Activated T-cell treated with anti-CD3 and anti-CD28 coated beads, Interleukin-2, amount 50 U/mL, for 72 hours (primary cell): ENCODE measurements at regions not wholly inside any gene's neighbourhood (a gene's known extent, or its start where the extent isn't known, plus 50 kb on each side); places are given as distances from the start of the nearest gene placed in this dataset.

ENCODE experiments used
- ATAC-seq, 2 donors: fragments of 150-1000 bp; cut with Tn5 transposase; replicated peaks in 1 of 2; 2 replicates each; pipeline ENCODE4 v1.10.0; 2021; ENCODE audit warnings: moderate library complexity in 2 of 2, mild to moderate bottlenecking in 1 of 2
- DNase-seq, 2 donors: peaks; one replicate each; pipeline ENCODE4 v3.0.0; 2021 to 2022; ENCODE audit warnings: mixed read lengths in 1 of 2
- H3K27ac Mint-ChIP-seq: one replicate; pipeline ENCODE4 v1.8.0; 2022; ENCODE audit warnings: mild to moderate bottlenecking, moderate library complexity, mixed read lengths
- H3K27me3 Mint-ChIP-seq: one replicate; pipeline ENCODE4 v1.8.0; 2022; ENCODE audit warnings: low read depth, mixed read lengths
- H3K36me3 Mint-ChIP-seq, 2 donors: one replicate each; pipeline ENCODE4 v1.8.0; 2022; ENCODE audit warnings: mixed read lengths in 2 of 2, mild to moderate bottlenecking in 1 of 2; ENCODE audit not compliant: insufficient read depth in 2 of 2
- H3K4me1 Mint-ChIP-seq: one replicate; pipeline ENCODE4 v1.8.0; 2022; ENCODE audit warnings: low read depth, mixed read lengths
- H3K4me3 Mint-ChIP-seq, 2 donors: one replicate each; pipeline ENCODE4 v1.8.0; 2022; ENCODE audit warnings: mild to moderate bottlenecking in 2 of 2, mixed read lengths in 2 of 2, moderate library complexity in 2 of 2
- H3K9me3 Mint-ChIP-seq, 2 donors: one replicate each; pipeline ENCODE4 v1.8.0; 2022; ENCODE audit warnings: mixed read lengths in 2 of 2

DNA sequence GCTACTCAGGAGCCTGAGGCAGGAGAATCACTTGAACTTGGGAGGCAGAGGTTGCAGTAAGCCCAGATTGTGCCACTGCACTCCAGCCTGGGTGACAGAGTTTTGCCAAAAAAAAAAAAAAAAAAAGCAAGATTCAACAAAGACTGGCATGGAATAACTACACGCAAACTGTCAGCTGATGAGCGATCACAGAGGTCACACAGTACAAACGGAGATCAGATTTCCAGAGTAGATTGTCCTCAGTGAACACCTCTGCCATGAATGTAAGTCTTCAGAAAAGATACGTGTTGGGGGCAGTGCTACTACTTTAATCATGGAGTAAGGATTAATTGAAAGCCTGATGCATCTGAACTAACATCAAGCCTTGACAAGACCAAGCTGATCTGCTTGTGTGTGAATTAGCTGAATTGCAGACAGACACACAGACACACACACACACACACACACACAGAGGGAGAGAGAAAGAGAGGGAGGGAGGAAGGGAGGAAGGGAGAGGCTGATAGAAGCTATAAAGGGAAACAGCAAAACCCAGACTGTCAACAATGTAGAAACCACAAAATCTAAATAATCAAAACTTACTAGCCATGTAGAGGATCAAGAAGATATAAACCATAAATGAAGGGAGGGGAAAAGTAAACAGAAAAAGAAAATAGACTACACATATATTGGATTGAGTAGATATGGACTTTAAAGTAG, 222.9 kb upstream of the ZNF462 start:
- ATAC-seq (no peak), DNase-seq (no peak)
- H3K4me3 Mint-ChIP-seq, result no peak overlapping the region

DNA sequence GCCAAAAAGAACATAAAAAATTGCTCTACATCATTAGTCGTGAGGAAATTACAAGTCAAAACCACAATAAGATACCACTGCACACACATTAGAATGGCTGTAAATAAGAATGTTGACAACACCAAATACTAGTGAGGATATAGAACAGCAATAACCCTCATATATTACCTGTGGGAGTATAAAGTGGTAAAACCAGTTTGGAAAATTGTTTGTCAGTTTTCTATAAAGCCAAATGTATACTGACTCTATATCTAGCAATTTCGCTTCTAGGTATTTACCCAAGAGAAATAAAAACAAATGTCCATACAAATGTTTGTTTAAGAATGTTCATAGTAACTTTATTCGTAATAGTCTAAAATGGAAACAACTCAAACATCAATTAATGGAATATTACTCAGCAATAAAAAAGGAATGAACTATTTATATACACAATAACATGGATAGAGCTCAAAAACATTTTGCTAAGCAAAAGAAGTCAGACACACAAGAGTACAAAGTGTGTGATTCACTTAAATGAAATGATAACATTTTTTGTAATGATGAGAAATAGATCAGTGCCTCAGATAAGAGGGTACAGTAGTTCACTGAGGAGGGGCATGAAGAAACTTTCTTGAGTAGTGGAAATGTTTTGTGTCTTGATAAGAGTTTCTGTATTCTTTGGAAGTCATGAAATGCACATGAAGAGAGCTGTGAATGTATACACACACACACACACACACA, 219.6 kb upstream of the ZNF462 start:
- ATAC-seq, result no peak
- Mint-ChIP-seq H3K27me3 (no peaks in the 10 kb centered on the region), H3K27ac (no peak overlapping the region), H3K4me1 (no peaks in the 10 kb centered on the region), H3K9me3 (peaks cover 4 to 18% of the 10 kb centered on the region in 2 donors), H3K4me3 (no peak overlapping the region), H3K36me3 (no peaks in the 10 kb centered on the region)
- no peak for DNase-seq

More for the DNA sequence above, 222.9 kb upstream of the ZNF462 start:
- Mint-ChIP-seq H3K36me3 (no peaks in the 10 kb centered on the region), H3K9me3 (peaks cover 4 to 12% of the 10 kb centered on the region in 2 donors), H3K4me1 (no peaks in the 10 kb centered on the region), H3K27ac (no peak overlapping the region), H3K27me3 (no peaks in the 10 kb centered on the region)

DNA sequence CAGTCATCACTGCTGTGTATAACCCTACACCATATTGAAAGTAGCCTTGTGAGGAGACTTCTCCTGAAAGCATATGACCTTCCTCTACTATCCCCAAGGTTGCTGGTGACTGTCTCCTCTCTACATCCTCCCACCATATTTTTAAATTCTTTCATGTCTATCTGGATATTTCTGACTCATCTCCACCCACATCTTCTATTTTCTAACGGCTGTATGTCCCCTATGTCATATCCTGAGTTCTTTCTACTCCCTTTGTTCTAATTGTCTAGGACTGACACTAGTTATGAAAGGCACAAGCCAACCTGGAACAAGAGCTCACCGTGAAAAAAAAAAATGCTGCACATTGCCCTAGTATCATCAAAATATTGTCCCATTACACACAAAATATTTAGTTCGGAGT, 218.3 kb upstream of the ZNF462 start:
- H3K27me3 Mint-ChIP-seq, result no peaks in the 10 kb centered on the region
- H3K4me3 Mint-ChIP-seq, result no peak overlapping the region
- no peak for ATAC-seq

DNA sequence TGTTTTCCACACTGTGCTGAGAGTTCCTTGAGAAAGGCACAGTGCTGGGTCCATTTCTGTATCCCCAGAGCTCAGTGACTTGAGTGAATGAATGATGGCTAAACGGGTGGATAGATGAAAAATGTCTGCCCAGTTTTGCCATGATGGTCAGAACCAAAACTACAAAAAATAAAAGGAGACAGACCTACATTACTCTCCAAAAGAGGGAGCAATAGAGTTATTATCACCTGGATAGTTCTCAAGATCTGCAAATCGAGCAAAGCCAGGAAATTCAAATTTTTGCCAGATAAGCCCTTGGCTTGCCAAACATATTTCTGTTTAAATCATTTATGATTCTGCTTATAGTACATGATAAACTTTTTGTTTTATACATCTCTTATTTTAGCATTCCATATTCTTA, 214.2 kb upstream of the ZNF462 start:
- Mint-ChIP-seq H3K9me3 (peaks cover 8 to 17% of the 10 kb centered on the region in 2 donors), H3K4me1 (no peaks in the 10 kb centered on the region), H3K4me3 (no peak overlapping the region), H3K27me3 (no peaks in the 10 kb centered on the region), H3K27ac (no peak overlapping the region), H3K36me3 (no peaks in the 10 kb centered on the region)
- DNase-seq, result no peak
- ATAC-seq, result no peak

More for the DNA sequence above, 218.3 kb upstream of the ZNF462 start:
- no peaks in the 10 kb centered on the region for H3K36me3 Mint-ChIP-seq
- H3K9me3 Mint-ChIP-seq, result peaks cover 4 to 18% of the 10 kb centered on the region in 2 donors
- no peak overlapping the region for H3K27ac Mint-ChIP-seq
- DNase-seq, result no peak
- H3K4me1 Mint-ChIP-seq, result no peaks in the 10 kb centered on the region

DNA sequence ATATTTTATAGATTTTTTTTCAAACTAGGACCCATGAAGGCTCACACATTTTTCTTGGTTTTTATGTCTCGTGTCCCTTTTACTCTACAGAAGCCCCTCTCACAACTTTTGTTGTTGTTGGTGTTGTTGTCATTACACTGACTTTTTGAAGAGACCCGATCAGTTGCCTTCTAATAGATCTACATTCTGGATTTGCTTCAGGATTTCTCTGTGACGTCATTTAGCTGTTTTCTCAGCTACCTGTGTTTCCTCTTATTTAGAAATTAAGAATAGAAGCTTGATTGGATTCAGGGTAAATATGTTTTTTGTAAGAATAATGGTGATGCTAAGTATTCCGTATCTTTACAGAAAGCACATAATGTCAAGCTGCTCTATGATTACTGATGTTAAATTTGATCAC, 213.3 kb upstream of the ZNF462 start:
- H3K4me1 Mint-ChIP-seq, result no peaks in the 10 kb centered on the region
- H3K9me3 Mint-ChIP-seq, result peaks cover 13 to 18% of the 10 kb centered on the region in 2 donors
- ATAC-seq (no peak), DNase-seq (no peak)
- H3K4me3 Mint-ChIP-seq, result no peak overlapping the region
- H3K27me3 Mint-ChIP-seq, result no peaks in the 10 kb centered on the region
- no peaks in the 10 kb centered on the region for H3K36me3 Mint-ChIP-seq
- no peak overlapping the region for H3K27ac Mint-ChIP-seq

DNA sequence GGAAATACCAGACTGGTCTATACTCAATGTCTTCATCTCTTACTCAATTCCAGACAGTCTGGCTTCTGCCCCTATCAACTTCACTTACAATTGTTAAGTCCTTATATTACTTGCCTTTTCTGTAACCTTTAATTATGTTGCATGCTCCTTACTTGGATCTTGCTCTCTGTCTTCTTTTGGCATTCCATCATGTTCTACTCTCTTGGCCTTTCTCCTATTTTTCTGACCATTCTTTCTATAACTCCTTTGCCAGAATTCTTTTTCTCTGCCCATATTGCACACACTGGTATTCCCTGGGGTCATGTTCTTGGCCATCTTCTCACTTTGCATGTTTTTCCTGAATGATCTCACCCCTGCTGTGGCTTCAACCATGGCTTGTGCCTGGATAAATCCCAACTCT, 209.8 kb upstream of the ZNF462 start:
- DNase-seq (no peak), ATAC-seq (no peak)
- H3K36me3 Mint-ChIP-seq, result no peaks in the 10 kb centered on the region
- no peak overlapping the region for H3K4me3 Mint-ChIP-seq
- H3K9me3 Mint-ChIP-seq, result peaks cover 10 to 11% of the 10 kb centered on the region in 2 donors
- H3K27ac Mint-ChIP-seq, result no peak overlapping the region
- H3K4me1 Mint-ChIP-seq, result no peaks in the 10 kb centered on the region
- H3K27me3 Mint-ChIP-seq, result no peaks in the 10 kb centered on the region

DNA sequence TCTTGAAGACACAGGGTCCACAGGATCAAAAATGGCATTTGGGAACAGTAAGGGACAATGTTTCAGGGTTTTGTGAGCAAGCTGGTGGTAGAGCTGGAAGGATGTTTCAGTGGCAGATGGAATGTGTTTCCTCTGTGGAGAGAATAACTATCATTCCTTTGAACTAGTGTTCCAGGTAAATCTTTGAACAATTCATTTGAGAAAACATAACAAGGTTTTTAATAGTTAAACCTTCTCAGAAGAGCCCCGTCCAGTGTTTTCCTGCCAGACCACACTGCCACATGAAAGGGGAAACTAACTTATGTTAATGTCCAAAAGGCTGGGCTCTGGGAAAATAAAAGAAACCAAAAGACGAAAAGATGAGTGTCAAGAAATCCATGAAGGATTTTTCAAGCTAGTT, 207.0 kb upstream of the ZNF462 start:
- Mint-ChIP-seq H3K4me1 (no peaks in the 10 kb centered on the region), H3K27ac (no peak overlapping the region), H3K36me3 (no peaks in the 10 kb centered on the region), H3K9me3 (peaks cover 12 to 17% of the 10 kb centered on the region in 2 donors), H3K4me3 (no peak overlapping the region), H3K27me3 (no peaks in the 10 kb centered on the region)
- ATAC-seq (no peak), DNase-seq (no peak)

DNA sequence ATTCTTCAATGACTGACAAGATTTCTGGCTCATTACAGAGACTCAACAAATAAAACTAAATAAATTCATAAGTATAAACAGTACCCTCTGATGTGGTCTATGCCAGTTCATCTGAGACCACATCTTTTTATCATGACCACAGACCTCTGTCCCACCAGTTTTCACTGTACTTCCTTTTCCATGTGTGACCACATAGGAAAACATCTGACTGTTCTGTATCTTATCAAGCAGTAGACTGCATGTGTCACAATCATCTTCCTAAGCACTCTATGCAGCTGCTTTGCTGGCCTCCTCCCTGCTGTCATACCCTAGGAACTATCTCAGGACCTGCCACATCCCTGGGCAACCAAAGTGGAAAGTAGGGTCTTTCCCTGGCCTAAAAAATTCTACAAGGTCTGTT, 205.0 kb upstream of the ZNF462 start:
- ATAC-seq, result no peak
- Mint-ChIP-seq H3K4me3 (no peak overlapping the region), H3K27me3 (no peaks in the 10 kb centered on the region), H3K36me3 (no peaks in the 10 kb centered on the region), H3K9me3 (peaks cover 12 to 17% of the 10 kb centered on the region in 2 donors), H3K27ac (no peak overlapping the region), H3K4me1 (no peaks in the 10 kb centered on the region)
- no peak for DNase-seq

DNA sequence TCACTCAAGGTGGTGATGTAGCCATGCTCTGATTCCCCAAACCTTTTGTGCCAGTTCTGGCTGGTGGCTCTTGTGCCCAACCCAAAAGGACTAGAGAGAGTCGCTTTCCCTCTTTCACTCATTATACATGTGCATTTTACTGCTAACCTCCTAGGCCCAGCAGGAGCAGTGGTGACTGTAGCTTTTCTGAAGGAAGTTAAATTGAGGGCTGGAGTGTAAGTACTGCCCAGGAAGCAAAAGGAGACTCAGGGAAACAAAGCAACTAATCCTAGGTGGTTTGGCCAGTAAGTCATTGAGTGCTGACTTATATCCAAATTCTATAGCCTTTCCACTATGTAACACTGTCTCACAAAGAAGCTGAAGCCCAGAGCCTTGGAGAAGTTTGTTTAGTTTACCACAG, 194.4 kb upstream of the ZNF462 start:
- Mint-ChIP-seq H3K9me3 (peaks cover 0 to 1% of the 10 kb centered on the region in 2 donors), H3K4me3 (no peak overlapping the region), H3K27ac (no peak overlapping the region), H3K4me1 (no peaks in the 10 kb centered on the region), H3K36me3 (no peaks in the 10 kb centered on the region), H3K27me3 (no peaks in the 10 kb centered on the region)
- ATAC-seq (no peak), DNase-seq (no peak)

DNA sequence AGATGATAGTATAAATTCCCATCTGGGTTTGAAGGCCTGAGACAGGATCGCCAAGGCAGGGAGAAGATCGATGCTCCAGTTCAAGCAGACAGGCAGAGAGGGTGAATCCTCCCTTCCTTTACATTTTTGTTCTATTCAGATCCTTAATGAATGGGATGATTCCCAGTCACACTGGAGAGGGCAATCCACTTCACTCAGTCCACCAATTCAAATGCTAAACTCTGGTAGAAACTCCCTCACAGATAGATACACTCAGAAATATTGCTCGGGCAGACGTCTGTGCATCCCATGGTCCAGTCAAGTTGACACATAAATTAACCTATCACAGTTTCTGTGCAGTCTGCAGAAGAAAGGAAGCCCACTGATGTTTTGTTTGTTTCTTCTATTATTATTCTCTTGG, 193.1 kb upstream of the ZNF462 start:
- no peaks in the 10 kb centered on the region for H3K36me3 Mint-ChIP-seq
- no peak for ATAC-seq
- H3K9me3 Mint-ChIP-seq, result peaks cover 0 to 1% of the 10 kb centered on the region in 2 donors
- H3K4me1 Mint-ChIP-seq, result no peaks in the 10 kb centered on the region
- no peak overlapping the region for H3K27ac Mint-ChIP-seq
- H3K4me3 Mint-ChIP-seq, result no peak overlapping the region
- no peaks in the 10 kb centered on the region for H3K27me3 Mint-ChIP-seq
- no peak for DNase-seq

DNA sequence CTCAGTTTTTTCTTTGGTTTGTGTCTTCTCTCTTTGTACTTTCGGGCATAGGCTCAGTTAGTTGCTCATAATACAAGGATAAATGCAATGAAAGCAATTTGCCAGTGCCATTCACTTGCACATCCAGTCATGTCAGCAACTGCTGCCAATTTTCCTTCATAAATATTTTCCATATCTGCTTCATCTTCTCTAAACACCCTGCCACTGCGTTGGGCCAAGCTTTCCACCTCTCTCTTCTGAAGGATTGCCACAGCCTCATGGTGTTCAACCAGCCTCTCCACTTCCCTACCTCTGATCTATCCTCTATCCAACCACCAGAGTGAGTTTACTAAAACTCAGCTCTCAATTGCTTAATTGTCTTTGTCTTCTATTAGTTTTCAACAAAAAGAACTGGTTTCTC, 192.5 kb upstream of the ZNF462 start:
- H3K4me3 Mint-ChIP-seq, result no peak overlapping the region
- H3K4me1 Mint-ChIP-seq, result no peaks in the 10 kb centered on the region
- H3K9me3 Mint-ChIP-seq, result peaks cover 1 to 2% of the 10 kb centered on the region in 2 donors
- no peaks in the 10 kb centered on the region for H3K36me3 Mint-ChIP-seq
- no peaks in the 10 kb centered on the region for H3K27me3 Mint-ChIP-seq
- DNase-seq (no peak), ATAC-seq (no peak)
- no peak overlapping the region for H3K27ac Mint-ChIP-seq

DNA sequence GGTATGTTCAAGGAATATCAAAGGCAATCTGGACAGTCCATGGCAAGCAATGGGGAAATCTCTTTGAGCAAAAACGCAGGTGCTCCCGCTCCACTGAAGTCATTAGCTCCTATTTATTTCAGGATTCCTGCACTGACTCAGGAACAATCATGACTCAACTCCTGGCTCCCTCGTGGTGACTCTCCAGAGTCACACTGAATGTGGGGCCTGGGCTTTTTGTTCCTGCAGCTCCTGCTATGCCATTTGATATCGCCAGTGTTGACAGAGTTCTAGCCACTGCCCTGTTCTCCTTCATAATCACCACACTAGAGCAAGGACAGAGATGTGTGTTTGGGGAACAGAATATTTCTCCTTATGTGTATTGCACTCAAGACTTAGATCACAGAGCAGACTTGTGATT, 187.2 kb upstream of the ZNF462 start:
- H3K4me3 Mint-ChIP-seq, result no peak overlapping the region
- DNase-seq (no peak), ATAC-seq (no peak)
- no peaks in the 10 kb centered on the region for H3K4me1 Mint-ChIP-seq
- no peaks in the 10 kb centered on the region for H3K27me3 Mint-ChIP-seq
- no peak overlapping the region for H3K27ac Mint-ChIP-seq
- peaks cover 0 to 3% of the 10 kb centered on the region in 2 donors for H3K36me3 Mint-ChIP-seq
- peaks cover 2 to 5% of the 10 kb centered on the region in 2 donors for H3K9me3 Mint-ChIP-seq

DNA sequence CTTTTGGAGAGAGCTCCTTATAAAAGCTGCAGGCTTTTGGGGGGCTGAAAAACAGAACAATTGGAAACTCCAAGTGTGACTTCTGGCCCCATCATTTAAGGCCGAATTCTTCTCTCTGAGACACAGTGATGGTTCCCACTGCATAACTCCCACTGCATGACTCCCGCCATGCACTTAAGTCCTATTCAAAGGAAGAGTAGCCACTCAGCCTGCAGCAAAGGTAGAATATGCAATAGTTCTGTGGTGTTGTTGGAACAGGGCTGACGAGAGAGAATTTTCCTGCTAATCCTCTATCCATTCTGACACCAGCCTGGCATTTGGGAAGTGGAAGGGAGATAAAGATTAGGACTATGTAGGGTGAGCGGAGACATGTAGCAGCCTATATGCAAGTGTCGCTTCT, 185.6 kb upstream of the ZNF462 start:
- H3K27ac Mint-ChIP-seq, result no peak overlapping the region
- no peaks in the 10 kb centered on the region for H3K4me1 Mint-ChIP-seq
- ATAC-seq (no peak), DNase-seq (no peak)
- peaks cover 0 to 3% of the 10 kb centered on the region in 2 donors for H3K36me3 Mint-ChIP-seq
- H3K4me3 Mint-ChIP-seq, result no peak overlapping the region
- H3K9me3 Mint-ChIP-seq, result peaks cover 5 to 11% of the 10 kb centered on the region in 2 donors
- H3K27me3 Mint-ChIP-seq, result no peaks in the 10 kb centered on the region

DNA sequence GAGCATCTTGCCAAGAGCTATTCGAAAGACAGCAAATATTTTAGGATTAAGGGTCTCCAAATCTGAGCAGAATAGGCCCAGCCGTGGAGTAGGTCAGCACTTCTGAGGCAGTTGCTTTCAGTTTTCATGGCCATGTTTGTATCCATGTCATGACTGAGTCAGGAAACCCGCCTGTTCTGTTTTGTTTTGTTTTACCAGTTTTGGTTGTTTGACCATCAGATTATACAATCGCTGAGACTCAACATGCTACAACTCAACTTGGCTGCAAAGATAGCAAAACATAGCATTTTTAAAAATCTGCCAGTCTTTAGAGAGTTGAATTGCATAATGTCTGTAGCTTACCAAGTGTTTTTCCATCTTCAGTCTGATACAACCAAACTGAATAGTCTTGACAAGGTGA, 185.1 kb upstream of the ZNF462 start:
- Mint-ChIP-seq H3K27me3 (no peaks in the 10 kb centered on the region), H3K4me3 (no peak overlapping the region), H3K27ac (no peak overlapping the region), H3K9me3 (peaks cover 5 to 11% of the 10 kb centered on the region in 2 donors), H3K4me1 (no peaks in the 10 kb centered on the region), H3K36me3 (peaks cover 0 to 3% of the 10 kb centered on the region in 2 donors)
- DNase-seq (no peak), ATAC-seq (no peak)
